GM23248 (cell line): ENCODE measurements at regions not wholly inside any gene's neighbourhood (a gene's known extent, or its start where the extent isn't known, plus 50 kb on each side); places are given as distances from the start of the nearest gene placed in this dataset.
A peak's percentile ranks its signal among the peaks of the same experiment; 100 is the strongest.

Experiments
- DNase-seq: peaks from one replicate; pipeline ENCODE4 v3.0.0-alpha.2; 2015
- H2AFZ ChIP-seq: fragments of 200-600 bp; sonication (generic); 2 replicates; pipeline ENCODE4 v1.6.1; 2016; ENCODE audit warnings: antibody characterized with exemption
- H3F3A ChIP-seq: fragments of 200-600 bp; sonication (generic); 2 replicates; pipeline ENCODE4 v1.6.1; 2016; ENCODE audit warnings: mild to moderate bottlenecking, antibody characterized with exemption, mixed run types; ENCODE audit not compliant: insufficient read depth
- H3K27ac ChIP-seq: fragments of 200-600 bp; sonication (generic); 2 replicates; pipeline ENCODE4 v1.5.1; 2016; ENCODE audit warnings: mild to moderate bottlenecking
- H3K27me3 ChIP-seq: fragments of 200-600 bp; sonication (generic); replicated peaks from 2 replicates; pipeline ENCODE4 v1.6.1; 2016; ENCODE audit warnings: mild to moderate bottlenecking; ENCODE audit not compliant: insufficient read depth
- H3K36me3 ChIP-seq: fragments of 200-600 bp; sonication (generic); 2 replicates; pipeline ENCODE4 v1.6.1; 2016; ENCODE audit warnings: low read depth, mild to moderate bottlenecking
- H3K4me1 ChIP-seq: fragments of 200-600 bp; sonication (generic); 2 replicates; pipeline ENCODE4 v1.6.1; 2016; ENCODE audit warnings: mild to moderate bottlenecking; ENCODE audit not compliant: insufficient read depth
- H3K4me2 ChIP-seq: fragments of 200-600 bp; sonication (generic); one replicate; pipeline ENCODE4 v1.6.1; 2016; ENCODE audit warnings: mild to moderate bottlenecking; ENCODE audit not compliant: unreplicated experiment
- H3K4me3 ChIP-seq: fragments of 200-600 bp; sonication (generic); 2 replicates; pipeline ENCODE4 v1.5.1; 2016; ENCODE audit warnings: mild to moderate bottlenecking
- H3K79me2 ChIP-seq: fragments of 200-600 bp; sonication (generic); 2 replicates; pipeline ENCODE4 v1.6.1; 2016; ENCODE audit warnings: mild to moderate bottlenecking; ENCODE audit not compliant: insufficient read depth
- H3K9ac ChIP-seq: fragments of 200-600 bp; sonication (generic); 2 replicates; pipeline ENCODE4 v1.6.1; 2016; ENCODE audit warnings: mild to moderate bottlenecking
- H3K9me2 ChIP-seq: fragments of 200-600 bp; sonication (generic); 2 replicates; pipeline ENCODE4 v1.6.1; 2016; ENCODE audit warnings: mixed run types, mild to moderate bottlenecking, moderate library complexity; ENCODE audit not compliant: insufficient read depth
- H3K9me3 ChIP-seq: fragments of 200-600 bp; sonication (generic); one replicate; pipeline ENCODE4 v1.6.1; 2017; ENCODE audit warnings: low read depth
- H4K20me1 ChIP-seq: fragments of 200-600 bp; sonication (generic); 2 replicates; pipeline ENCODE4 v1.6.0; 2016; ENCODE audit not compliant: insufficient read depth
- EZH2 ChIP-seq: fragments of 200-600 bp; sonication (generic); IDR thresholded peaks from 2 replicates; pipeline ENCODE4 v1.6.1; 2018; ENCODE audit warnings: antibody characterized with exemption, mild to moderate bottlenecking; ENCODE audit not compliant: insufficient read depth, poor library complexity, severe bottlenecking
- EZH2phosphoT487 ChIP-seq: fragments of 200-600 bp; sonication (generic); IDR thresholded peaks from 2 replicates; pipeline ENCODE4 v1.6.1; 2018; ENCODE audit warnings: antibody characterized with exemption, moderate library complexity, mild to moderate bottlenecking, low read depth; ENCODE audit not compliant: insufficient read depth
- WGBS, 2 experiments: methylation state at CpG; one replicate each; pipeline ENCODE4 v1.1.6; 2015 to 2017; ENCODE audit warnings: low lambda C conversion rate in 2 of 2, low coverage in 1 of 2; ENCODE audit errors: missing lambda C conversion rate in 2 of 2; 5-methylcytosine and 5-hydroxymethylcytosine counted together
- in situ Hi-C: fragments of 300-500 bp; cut with MboI; formaldehyde crosslinking; loops from 2 replicates; pipeline ENCODE4 v1.15.0; 2020

GRCh38 chr17:21539146-21539545 lies 153.2 kb upstream of the KCNJ18 start:
- peak; percentile 40 for DNase-seq
- Histone ChIP-seq H4K20me1 (peaks cover 13% of the 10 kb centered on the region; the same call in 1 of the 2 replicates), H3K36me3 (peaks cover 16% of the 10 kb centered on the region; the same call in 1 of the 2 replicates)

GRCh38 chr17:21540502-21540901 lies 151.8 kb upstream of the KCNJ18 start:
- Histone ChIP-seq H3K27me3 (no peaks in the 10 kb centered on the region), H2AFZ (no peak overlapping the region), H3K9me2 (no peaks in the 10 kb centered on the region), H3K27ac (no peak overlapping the region), H3K4me1 (no peaks in the 10 kb centered on the region), H3K9me3 (peaks cover 4% of the 10 kb centered on the region), H3K4me3 (no peak overlapping the region), H3K36me3 (peaks cover 9% of the 10 kb centered on the region; the same call in 1 of the 2 replicates), H3K79me2 (peaks cover 77% of the 10 kb centered on the region), H3F3A (peaks cover 23% of the 10 kb centered on the region), H3K4me2 (no peak overlapping the region), H3K9ac (no peak overlapping the region), H4K20me1 (peaks cover 13% of the 10 kb centered on the region; the same call in 1 of the 2 replicates)
- TF ChIP-seq EZH2: no peak
- TF ChIP-seq EZH2phosphoT487: no peak
- no peak for DNase-seq
- in situ Hi-C loops: no loop called here
- 97% methylated on average over 5 of the region's 5 CpGs for WGBS, 2 experiments

More at GRCh38 chr17:21539146-21539545, 153.2 kb upstream of the KCNJ18 start:
- Histone ChIP-seq H3K4me3 (no peak overlapping the region), H3F3A (peaks cover 23% of the 10 kb centered on the region), H3K79me2 (peaks cover 77% of the 10 kb centered on the region), H3K4me1 (no peaks in the 10 kb centered on the region), H2AFZ (no peak overlapping the region), H3K9me3 (peaks cover 4% of the 10 kb centered on the region), H3K9ac (no peak overlapping the region), H3K27me3 (no peaks in the 10 kb centered on the region), H3K9me2 (no peaks in the 10 kb centered on the region), H3K27ac (no peak overlapping the region), H3K4me2 (no peak overlapping the region)
- in situ Hi-C loops: no loop called here
- TF ChIP-seq EZH2phosphoT487 (no peak), EZH2 (no peak)
- 21 to 23% methylated on average over 2 of the region's 2 CpGs for WGBS, 2 experiments

DNA sequence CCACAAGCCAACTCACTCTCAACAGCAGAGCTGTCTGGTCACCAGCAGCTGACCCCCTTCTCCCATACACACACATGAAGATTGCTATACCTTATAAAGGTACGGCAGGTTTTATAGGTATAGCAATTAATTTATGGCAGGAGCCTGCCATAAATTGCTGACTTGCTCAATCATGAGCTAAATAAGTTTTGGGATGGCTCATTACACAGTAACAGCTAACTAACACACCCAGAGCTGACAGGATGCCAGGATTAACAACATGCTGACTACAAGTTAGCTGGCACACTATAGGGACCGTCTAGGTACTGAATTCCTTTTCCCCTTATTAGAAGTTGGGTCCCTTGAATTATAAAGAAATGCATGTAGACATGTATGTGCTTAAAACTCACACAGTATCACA lies 150.3 kb upstream of the KCNJ18 start:
- H3K9me3 ChIP-seq: peaks cover 2% of the 10 kb centered on the region
- H3K9me2 ChIP-seq: no peaks in the 10 kb centered on the region
- in situ Hi-C loops: no loop called here
- H3K4me2 ChIP-seq: no peak overlapping the region
- H3K27ac ChIP-seq: no peak overlapping the region
- TF ChIP-seq EZH2phosphoT487 (no peak), EZH2 (no peak)
- 61 to 62% methylated on average over 2 of the region's 2 CpGs for WGBS, 2 experiments
- H3K27me3 ChIP-seq: no peaks in the 10 kb centered on the region
- no peaks in the 10 kb centered on the region for H3K4me1 ChIP-seq
- H4K20me1 ChIP-seq: peaks cover 7% of the 10 kb centered on the region; the same call in 1 of the 2 replicates
- H2AFZ ChIP-seq: no peak overlapping the region
- no peak overlapping the region for H3K4me3 ChIP-seq
- H3K36me3 ChIP-seq: peaks cover 15% of the 10 kb centered on the region; the same call in 1 of the 2 replicates
- peak; percentile 7 for DNase-seq
- peaks cover 23% of the 10 kb centered on the region for H3F3A ChIP-seq
- H3K9ac ChIP-seq: no peak overlapping the region
- H3K79me2 ChIP-seq: peaks cover 74% of the 10 kb centered on the region

DNA sequence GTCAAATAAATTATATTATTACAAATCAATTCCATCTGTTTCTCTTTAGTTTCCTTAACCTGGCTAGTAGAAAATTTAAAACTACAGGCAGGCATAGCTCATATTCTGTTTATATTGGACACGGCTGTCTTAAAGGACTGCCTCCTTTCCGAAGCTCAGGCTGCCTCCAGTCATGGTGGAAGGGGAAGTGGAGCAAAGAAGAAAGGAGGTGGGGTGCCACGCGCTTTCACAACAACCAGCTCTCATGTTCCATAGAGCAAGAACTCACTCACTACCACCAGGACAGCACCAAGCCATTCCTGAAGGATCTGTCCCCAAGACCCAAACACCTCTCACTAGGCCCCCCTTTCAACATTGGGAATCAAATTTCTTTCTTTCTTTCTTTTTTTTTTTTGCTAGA lies 149.3 kb upstream of the KCNJ18 start:
- in situ Hi-C loops: no loop called here
- no peak overlapping the region for H3K4me3 ChIP-seq
- H3K4me2 ChIP-seq: no peak overlapping the region
- H3K79me2 ChIP-seq: peaks cover 75% of the 10 kb centered on the region
- DNase-seq: no peak
- TF ChIP-seq EZH2 (no peak), EZH2phosphoT487 (no peak)
- no peak overlapping the region for H3K27ac ChIP-seq
- no peaks in the 10 kb centered on the region for H3K9me2 ChIP-seq
- H3K27me3 ChIP-seq: no peaks in the 10 kb centered on the region
- H3K9me3 ChIP-seq: no peaks in the 10 kb centered on the region
- no peaks in the 10 kb centered on the region for H3K4me1 ChIP-seq
- 86 to 88% methylated on average over 4 of the region's 4 CpGs for WGBS, 2 experiments
- peaks cover 14% of the 10 kb centered on the region; the same call in 1 of the 2 replicates for H3K36me3 ChIP-seq
- H3F3A ChIP-seq: peaks cover 22% of the 10 kb centered on the region
- H3K9ac ChIP-seq: no peak overlapping the region
- H2AFZ ChIP-seq: no peak overlapping the region
- H4K20me1 ChIP-seq: no peaks in the 10 kb centered on the region

DNA sequence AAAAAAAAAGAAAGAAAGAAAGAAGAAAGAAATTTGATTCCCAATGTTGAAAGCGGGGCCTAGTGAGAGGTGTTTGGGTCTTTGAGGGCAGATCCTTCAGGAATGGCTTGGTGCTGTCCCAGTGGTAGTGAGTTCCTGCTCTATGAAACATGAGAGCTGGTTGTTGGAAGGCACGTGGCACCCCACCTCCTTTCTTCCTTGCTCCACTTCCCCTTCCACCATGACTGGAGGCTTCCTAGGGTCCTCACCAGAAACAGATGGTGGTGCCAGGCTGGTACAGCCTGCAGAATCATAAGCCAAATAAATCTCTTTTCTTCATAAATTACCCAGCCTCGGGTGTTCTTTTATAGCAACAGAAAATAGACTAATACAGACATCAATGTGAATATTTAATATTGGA lies 147.3 kb upstream of the KCNJ18 start:
- TF ChIP-seq EZH2: no peak
- no peak for TF ChIP-seq EZH2phosphoT487
- Histone ChIP-seq H3K4me3 (no peak overlapping the region), H3K4me1 (peaks cover 18% of the 10 kb centered on the region), H3F3A (peaks cover 14% of the 10 kb centered on the region), H3K27me3 (no peaks in the 10 kb centered on the region), H3K27ac (no peak overlapping the region), H3K9me2 (no peaks in the 10 kb centered on the region), H3K9me3 (no peaks in the 10 kb centered on the region), H3K79me2 (peaks cover 78% of the 10 kb centered on the region), H3K9ac (no peak overlapping the region), H2AFZ (no peak overlapping the region), H4K20me1 (no peaks in the 10 kb centered on the region), H3K4me2 (no peak overlapping the region), H3K36me3 (0 out of 2 replicates have a peak, but pooled peaks cover 6% of the 10 kb centered on the region)
- WGBS, 2 experiments: 64 to 71% methylated on average over 3 of the region's 3 CpGs
- in situ Hi-C loops: no loop called here
- no peak for DNase-seq
